Sigmoid colon (tissue), 6 donors: ENCODE measurements at regions not wholly inside any gene's neighbourhood (a gene's known extent, or its start where the extent isn't known, plus 50 kb on each side); places are given as distances from the start of the nearest gene placed in this dataset.

Experiments
- DNase-seq: peaks from one replicate; pipeline ENCODE4 v3.0.0-alpha.2; 2019
- H3K27ac ChIP-seq, 4 donors: fragments of 200-600 bp; sonication (generic); one replicate each; pipeline ENCODE4 v1.5.1; 2016 to 2019; ENCODE audit warnings: mild to moderate bottlenecking in 1 of 4
- H3K27me3 ChIP-seq, 3 donors: fragments of 200-600 bp; sonication (generic); one replicate each; pipeline ENCODE4 v1.5.1; 2019; ENCODE audit warnings: mild to moderate bottlenecking in 1 of 3
- H3K36me3 ChIP-seq, 4 donors: fragments of 200-600 bp; sonication (generic); one replicate each; pipeline ENCODE4 v1.5.1; 2016 to 2019
- H3K4me1 ChIP-seq, 4 donors: fragments of 200-600 bp; sonication (generic); one replicate each; pipeline ENCODE4 v1.5.1; 2017 to 2019
- H3K4me3 ChIP-seq, 4 donors: fragments of 200-600 bp; sonication (generic); one replicate each; pipeline ENCODE4 v1.5.1; 2017 to 2019; ENCODE audit warnings: mild to moderate bottlenecking in 2 of 4, moderate library complexity in 1 of 4
- H3K9me3 ChIP-seq, 4 donors: fragments of 200-600 bp in 3 of 4; sonication (generic) in 3 of 4; one replicate each; pipeline versions ENCODE4 v1.5.1 to v1.6.1; 2013 to 2019
- CTCF ChIP-seq, 4 experiments: fragments of 450-650 bp in 3 of 4; fragments of 200-600 bp in 1 of 4; IDR thresholded peaks; one replicate each; pipeline ENCODE4 v1.5.1; 2016 to 2019; ENCODE audit warnings: antibody characterized with exemption in 4 of 4, mild to moderate bottlenecking in 3 of 4, moderate library complexity in 2 of 4
- EP300 ChIP-seq, 4 donors: sonication (generic); formaldehyde crosslinking; IDR thresholded peaks; one replicate each; pipeline ENCODE4 v1.6.1; 2017; ENCODE audit warnings: antibody characterized with exemption in 4 of 4
- POLR2A ChIP-seq, 2 donors: fragments of 450-650 bp; IDR thresholded peaks; one replicate each; pipeline ENCODE4 v1.6.1; 2016; ENCODE audit warnings: antibody characterized with exemption in 2 of 2, mild to moderate bottlenecking in 2 of 2, moderate library complexity in 2 of 2
- POLR2AphosphoS5 ChIP-seq, 4 donors: sonication (generic); formaldehyde crosslinking; IDR thresholded peaks; one replicate each; pipeline ENCODE4 v1.6.1; 2017; ENCODE audit warnings: antibody characterized with exemption in 4 of 4
- WGBS, 2 donors: extraction: QIAGEN DNeasy Blood & Tissue Kit; methylation state at CpG; one replicate each; pipeline ENCODE4 v1.1.7; 2013; 5-methylcytosine and 5-hydroxymethylcytosine counted together
- intact Hi-C: fragments of 100-400 bp; cut with DNase I; formaldehyde crosslinking; loops from one replicate; pipeline ENCODE4 v1.15.1; 2023
- donor health status: healthy with polysubstance abuse.
- donor health status: healthy.

GRCh38 chr7:443279-443833, 76.3 kb downstream of the PDGFA start:
- H3K27me3 ChIP-seq, result no peaks in the 10 kb centered on the region
- no peak for TF ChIP-seq EP300 (IDR thresholded peaks at IDR 0.05)
- no peak for TF ChIP-seq POLR2A (IDR thresholded peaks at IDR 0.05)
- TF ChIP-seq CTCF (IDR thresholded peaks at IDR 0.05), result no peak
- 86 to 92% methylated on average over 1 of the region's 1 CpG for WGBS, 2 donors
- H3K27ac ChIP-seq, result no peak overlapping the region
- H3K9me3 ChIP-seq, result no peaks in the 10 kb centered on the region
- no peaks in the 10 kb centered on the region for H3K36me3 ChIP-seq
- no peaks in the 10 kb centered on the region for H3K4me1 ChIP-seq
- DNase-seq, result no peak
- H3K4me3 ChIP-seq, result no peak overlapping the region
- intact Hi-C loops, result no loop called here

GRCh38 chr7:444606-445005, 75.0 kb downstream of the PDGFA start:
- Histone ChIP-seq H3K36me3 (no peaks in the 10 kb centered on the region), H3K4me1 (no peaks in the 10 kb centered on the region), H3K4me3 (no peak overlapping the region), H3K9me3 (no peaks in the 10 kb centered on the region), H3K27ac (no peak overlapping the region), H3K27me3 (no peaks in the 10 kb centered on the region)
- TF ChIP-seq CTCF (IDR thresholded peaks at IDR 0.05) (no peak), EP300 (IDR thresholded peaks at IDR 0.05) (no peak), POLR2A (IDR thresholded peaks at IDR 0.05) (no peak), POLR2AphosphoS5 (IDR thresholded peaks at IDR 0.05) (no peak)
- intact Hi-C loops, result no loop called here
- DNase-seq, result no peak
- 46 to 66% methylated on average over 8 of the region's 8 CpGs for WGBS, 2 donors

GRCh38 chr7:445020-445419, 74.6 kb downstream of the PDGFA start:
- no peak for TF ChIP-seq EP300 (IDR thresholded peaks at IDR 0.05)
- TF ChIP-seq CTCF (IDR thresholded peaks at IDR 0.05), result no peak
- TF ChIP-seq POLR2A (IDR thresholded peaks at IDR 0.05), result no peak
- TF ChIP-seq POLR2AphosphoS5 (IDR thresholded peaks at IDR 0.05), result no peak
- H3K36me3 ChIP-seq, result no peaks in the 10 kb centered on the region
- no peak for DNase-seq
- no peaks in the 10 kb centered on the region for H3K4me1 ChIP-seq
- H3K4me3 ChIP-seq, result no peak overlapping the region
- H3K27me3 ChIP-seq, result no peaks in the 10 kb centered on the region
- H3K9me3 ChIP-seq, result no peaks in the 10 kb centered on the region
- H3K27ac ChIP-seq, result no peak overlapping the region
- WGBS, 2 donors, result 90 to 91% methylated on average over 14 of the region's 14 CpGs
- intact Hi-C loops, result no loop called here

- Histone ChIP-seq H3K4me1 (no peaks in the 10 kb centered on the region), H3K9me3 (no peaks in the 10 kb centered on the region), H3K4me3 (no peak overlapping the region), H3K27ac (no peak overlapping the region), H3K36me3 (no peaks in the 10 kb centered on the region), H3K27me3 (no peaks in the 10 kb centered on the region)
- DNase-seq, result no peak
- WGBS, 2 donors, result 83 to 85% methylated on average over 14 of the region's 14 CpGs
- intact Hi-C loops, result no loop called here
- TF ChIP-seq CTCF (IDR thresholded peaks at IDR 0.05), result no peak
- TF ChIP-seq POLR2A (IDR thresholded peaks at IDR 0.05), result no peak
- no peak for TF ChIP-seq EP300 (IDR thresholded peaks at IDR 0.05)
- no peak for TF ChIP-seq POLR2AphosphoS5 (IDR thresholded peaks at IDR 0.05)
Measured at GRCh38 chr7:445563-446288, 73.9 kb downstream of the PDGFA start.
